GOT3 (cell line): ENCODE measurements at regions not wholly inside any gene's neighbourhood (a gene's known extent, or its start where the extent isn't known, plus 50 kb on each side); places are given as distances from the start of the nearest gene placed in this dataset.

Experiments used
- DNase-seq: peaks from one replicate; lab custom pipeline; 2025; ENCODE audit warnings: mixed read lengths; lab: John Stamatoyannopoulos, UW

- no peak for DNase-seq
Measured at GRCh38 chr16:66143415-66143814, 223.1 kb upstream of the CDH5 start.

- DNase-seq: no peak
Measured at GRCh38 chr16:66141885-66142284, 224.6 kb upstream of the CDH5 start.

GRCh38 chr16:66137853-66138252 is 228.6 kb upstream of the CDH5 start:
- no peak for DNase-seq

GRCh38 chr16:66136841-66137240 is 229.7 kb upstream of the CDH5 start:
- no peak for DNase-seq

- no peak for DNase-seq
Measured at GRCh38 chr16:66135838-66136237, 230.7 kb upstream of the CDH5 start.

GRCh38 chr16:66135421-66135831 is 231.1 kb upstream of the CDH5 start:
- no peak for DNase-seq

GRCh38 chr16:66134875-66135274 is 231.6 kb upstream of the CDH5 start:
- no peak for DNase-seq

- DNase-seq: no peak
Measured at GRCh38 chr16:66133643-66134338, 232.7 kb upstream of the CDH5 start.

GRCh38 chr16:66131895-66132294 is 234.6 kb upstream of the CDH5 start:
- no peak for DNase-seq

- no peak for DNase-seq
Measured at GRCh38 chr16:66131156-66131807, 235.2 kb upstream of the CDH5 start.

GRCh38 chr16:66130296-66130905 is 236.1 kb upstream of the CDH5 start:
- peak; percentile 21 for DNase-seq

- no peak for DNase-seq
Measured at GRCh38 chr16:66129196-66129595, 237.3 kb upstream of the CDH5 start.

- DNase-seq: no peak
Measured at GRCh38 chr16:66128371-66128770, 238.1 kb upstream of the CDH5 start.

GRCh38 chr16:66127459-66128370 is 238.8 kb upstream of the CDH5 start:
- DNase-seq: no peak

- no peak for DNase-seq
Measured at GRCh38 chr16:66121466-66121865, 245.0 kb upstream of the CDH5 start.

- no peak for DNase-seq
Measured at GRCh38 chr16:66120656-66121055, 245.8 kb upstream of the CDH5 start.

GRCh38 chr16:66116163-66117002 is 250.1 kb upstream of the CDH5 start:
- DNase-seq: no peak

GRCh38 chr16:66115373-66115772 is 251.1 kb upstream of the CDH5 start:
- DNase-seq: no peak

- DNase-seq: no peak
Measured at GRCh38 chr16:66113223-66113622, 253.3 kb upstream of the CDH5 start.

- no peak for DNase-seq
Measured at GRCh38 chr16:66109677-66110076, 256.8 kb upstream of the CDH5 start.

- no peak for DNase-seq
Measured at GRCh38 chr16:66107661-66108060, 258.8 kb upstream of the CDH5 start.
